Panc1 (cell line): ENCODE measurements at regions not wholly inside any gene's neighbourhood (a gene's known extent, or its start where the extent isn't known, plus 50 kb on each side); places are given as distances from the start of the nearest gene placed in this dataset.

Source experiments
- POLR2AphosphoS5 ChIP-seq: IDR thresholded peaks from 2 replicates; pipeline ENCODE4 v1.6.1; 2012; ENCODE audit warnings: mild to moderate bottlenecking, low read depth, low read length, moderate library complexity
- TF ChIP-seq, protein P1 (sequence below): fragments of 450-650 bp; IDR thresholded peaks from 2 replicates; pipeline ENCODE4 v1.5.1; 2017; ENCODE audit warnings: mild to moderate bottlenecking

DNA sequence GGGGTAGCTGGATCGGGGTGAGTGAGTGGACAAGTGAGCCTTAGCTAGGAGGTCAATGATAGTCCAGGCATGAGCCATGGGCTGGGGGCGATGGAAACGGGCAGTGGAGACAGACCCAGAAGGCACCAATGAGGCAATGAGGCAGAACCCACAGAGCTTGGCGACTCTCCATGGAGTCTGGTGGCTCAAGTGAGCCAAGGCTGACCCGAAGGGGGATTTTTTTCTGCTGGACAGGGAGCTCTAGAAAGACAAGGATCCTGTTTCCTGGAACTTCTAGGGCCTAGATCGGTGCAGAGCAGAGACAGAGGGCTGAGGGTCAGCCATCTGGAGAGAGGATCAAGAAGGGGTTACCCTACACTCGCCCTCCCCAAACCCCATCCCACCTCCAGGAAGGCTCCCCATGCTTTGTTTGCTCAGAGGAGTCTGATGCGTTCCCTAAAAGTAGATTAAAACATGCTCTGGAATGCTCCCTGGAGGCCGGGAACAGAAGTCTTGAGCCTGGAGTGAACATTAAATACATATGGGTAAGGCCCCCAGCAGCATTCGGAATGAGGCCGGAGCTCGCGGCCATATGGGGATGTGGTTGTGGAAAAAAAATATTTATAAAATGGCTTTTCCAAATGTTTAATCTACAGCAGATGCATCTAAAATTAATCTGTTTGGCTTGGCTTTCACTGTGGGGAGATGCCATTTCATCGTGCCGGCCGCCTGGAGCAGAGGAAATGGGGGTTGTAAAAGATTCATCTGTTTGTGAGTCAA is 237.8 kb upstream of the PMEPA1 start:
- TF ChIP-seq, protein P1, sequence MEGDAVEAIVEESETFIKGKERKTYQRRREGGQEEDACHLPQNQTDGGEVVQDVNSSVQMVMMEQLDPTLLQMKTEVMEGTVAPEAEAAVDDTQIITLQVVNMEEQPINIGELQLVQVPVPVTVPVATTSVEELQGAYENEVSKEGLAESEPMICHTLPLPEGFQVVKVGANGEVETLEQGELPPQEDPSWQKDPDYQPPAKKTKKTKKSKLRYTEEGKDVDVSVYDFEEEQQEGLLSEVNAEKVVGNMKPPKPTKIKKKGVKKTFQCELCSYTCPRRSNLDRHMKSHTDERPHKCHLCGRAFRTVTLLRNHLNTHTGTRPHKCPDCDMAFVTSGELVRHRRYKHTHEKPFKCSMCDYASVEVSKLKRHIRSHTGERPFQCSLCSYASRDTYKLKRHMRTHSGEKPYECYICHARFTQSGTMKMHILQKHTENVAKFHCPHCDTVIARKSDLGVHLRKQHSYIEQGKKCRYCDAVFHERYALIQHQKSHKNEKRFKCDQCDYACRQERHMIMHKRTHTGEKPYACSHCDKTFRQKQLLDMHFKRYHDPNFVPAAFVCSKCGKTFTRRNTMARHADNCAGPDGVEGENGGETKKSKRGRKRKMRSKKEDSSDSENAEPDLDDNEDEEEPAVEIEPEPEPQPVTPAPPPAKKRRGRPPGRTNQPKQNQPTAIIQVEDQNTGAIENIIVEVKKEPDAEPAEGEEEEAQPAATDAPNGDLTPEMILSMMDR = no peak
- no peak for TF ChIP-seq POLR2AphosphoS5
